HG03196 (cell line): ENCODE measurements at regions not wholly inside any gene's neighbourhood (a gene's known extent, or its start where the extent isn't known, plus 50 kb on each side); places are given as distances from the start of the nearest gene placed in this dataset.
"Not testable (repeated sequence)": the region's sequence is repeated elsewhere in the genome, so short reads cannot be mapped to it uniquely, and the experiment has no call there.

Experiments used
- ATAC-seq: cut with Tn5 transposase; IDR thresholded peaks from one replicate; pipeline ENCODE4 v1.9.1; 2021; ENCODE audit not compliant: unreplicated experiment

GRCh38 chr10:106304056-106304455 lies 860.5 kb downstream of the SORCS1 start:
- ATAC-seq: no peak

GRCh38 chr10:106302961-106303360 lies 861.5 kb downstream of the SORCS1 start:
- no peak for ATAC-seq

- no peak for ATAC-seq
Observed at GRCh38 chr10:106301146-106301545, 863.4 kb downstream of the SORCS1 start.

- ATAC-seq: no peak
Observed at GRCh38 chr10:106296750-106297392, 867.6 kb downstream of the SORCS1 start.

GRCh38 chr10:106284802-106285587 lies 879.5 kb downstream of the SORCS1 start:
- ATAC-seq: no peak

- no peak for ATAC-seq
Observed at GRCh38 chr10:106280896-106281460, 883.5 kb downstream of the SORCS1 start.

GRCh38 chr10:106278383-106278782 lies 886.1 kb downstream of the SORCS1 start:
- ATAC-seq: no peak

GRCh38 chr10:106271237-106271636 lies 893.3 kb downstream of the SORCS1 start:
- ATAC-seq: no peak

- no peak for ATAC-seq
Observed at GRCh38 chr10:106268000-106268399, 896.5 kb downstream of the SORCS1 start.

GRCh38 chr10:106267591-106267990 lies 896.9 kb downstream of the SORCS1 start:
- no peak for ATAC-seq

- ATAC-seq: not testable (repeated sequence)
Observed at GRCh38 chr10:106257432-106257831, 907.1 kb downstream of the SORCS1 start.

- ATAC-seq: no peak
Observed at GRCh38 chr10:106255111-106255678, 909.3 kb downstream of the SORCS1 start.

GRCh38 chr10:106254071-106254470 lies 910.4 kb downstream of the SORCS1 start:
- no peak for ATAC-seq

- no peak for ATAC-seq
Observed at GRCh38 chr10:106252541-106252940, 912.0 kb downstream of the SORCS1 start.

GRCh38 chr10:106251573-106251972 lies 912.9 kb downstream of the SORCS1 start:
- no peak for ATAC-seq

- no peak for ATAC-seq
Observed at GRCh38 chr10:106242301-106242700, 922.2 kb downstream of the SORCS1 start.

- no peak for ATAC-seq
Observed at GRCh38 chr10:106226828-106227227, 937.7 kb downstream of the SORCS1 start.

GRCh38 chr10:106226142-106226541 lies 938.4 kb downstream of the SORCS1 start:
- no peak for ATAC-seq

GRCh38 chr10:106224676-106225075 lies 939.8 kb downstream of the SORCS1 start:
- ATAC-seq: no peak

- no peak for ATAC-seq
Observed at GRCh38 chr10:106217627-106218026, 946.9 kb downstream of the SORCS1 start.

- ATAC-seq: no peak
Observed at GRCh38 chr10:106216085-106216484, 948.4 kb downstream of the SORCS1 start.

GRCh38 chr10:106214243-106214642 lies 950.3 kb downstream of the SORCS1 start:
- no peak for ATAC-seq
